ENCODE measurements at regions not wholly inside any gene's neighbourhood (a gene's known extent, or its start where the extent isn't known, plus 50 kb on each side); places are given as distances from the start of the nearest gene placed in this dataset.
A peak's percentile ranks its signal among the peaks of the same experiment; 100 is the strongest.

- Histone ChIP-seq H3K9ac (ENCODE audit: insufficient read depth, low read length) (no peak overlapping the region), H3K36me3 (ENCODE audit: control insufficient read depth, insufficient read depth, low read length) (no peaks in the 10 kb centered on the region), H3K4me1 (ENCODE audit: control insufficient read depth, extremely low read depth, insufficient read depth, low read length) (no peaks in the 10 kb centered on the region), H3K79me2 (ENCODE audit: control insufficient read depth, insufficient read depth, low read length) (no peaks in the 10 kb centered on the region), H3K4me2 (ENCODE audit: extremely low read depth, insufficient read depth, low read length) (no peak overlapping the region), H3K27me3 (ENCODE audit: control insufficient read depth, insufficient read depth, low read length) (peaks cover 3% of the 10 kb centered on the region), H2AFZ (ENCODE audit: low read length) (no peak overlapping the region), H3K27ac (ENCODE audit: insufficient read depth, low read length) (no peak overlapping the region), H4K20me1 (ENCODE audit: control insufficient read depth, extremely low read depth, insufficient read depth, low read length) (no peaks in the 10 kb centered on the region), H3K9me3 (ENCODE audit: control insufficient read depth, insufficient read depth, low read depth, low read length) (no peaks in the 10 kb centered on the region), H3K4me3 (replicated peaks in 1 of 4; ENCODE audit: control extremely low read depth in 1 of 4, insufficient read depth in 1 of 4, low read depth in 3 of 4, low read length in 4 of 4) (no peak overlapping the region)
- TF ChIP-seq EZH2 (IDR thresholded peaks at IDR 0.05; ENCODE audit: low read length, missing control alignments) = no peak
- TF ChIP-seq CTCF (conservative IDR thresholded peaks at IDR 0.05 in 1 of 2, IDR thresholded peaks at IDR 0.05 in 1 of 2; ENCODE audit: low read depth in 1 of 2, low read length in 2 of 2) = no peak
- peak in 1 of 2 donors; percentile 62 for DNase-seq (ENCODE audit: low read depth in 2 of 2)
Measured at GRCh38 chr12:3336606-3337311, 154.2 kb upstream of the PRMT8 start.

GRCh38 chr12:3337944-3338343, 153.1 kb upstream of the PRMT8 start:
- TF ChIP-seq CTCF (conservative IDR thresholded peaks at IDR 0.05 in 1 of 2, IDR thresholded peaks at IDR 0.05 in 1 of 2; ENCODE audit: low read depth in 1 of 2, low read length in 2 of 2) (no peak), EZH2 (IDR thresholded peaks at IDR 0.05; ENCODE audit: low read length, missing control alignments) (no peak)
- Histone ChIP-seq H3K9me3 (ENCODE audit: control insufficient read depth, insufficient read depth, low read depth, low read length) (no peaks in the 10 kb centered on the region), H2AFZ (ENCODE audit: low read length) (no peak overlapping the region), H3K27me3 (ENCODE audit: control insufficient read depth, insufficient read depth, low read length) (peaks cover 6% of the 10 kb centered on the region), H3K4me3 (replicated peaks in 1 of 4; ENCODE audit: control extremely low read depth in 1 of 4, insufficient read depth in 1 of 4, low read depth in 3 of 4, low read length in 4 of 4) (no peak overlapping the region), H3K27ac (ENCODE audit: insufficient read depth, low read length) (no peak overlapping the region), H4K20me1 (ENCODE audit: control insufficient read depth, extremely low read depth, insufficient read depth, low read length) (no peaks in the 10 kb centered on the region), H3K36me3 (ENCODE audit: control insufficient read depth, insufficient read depth, low read length) (no peaks in the 10 kb centered on the region), H3K9ac (ENCODE audit: insufficient read depth, low read length) (no peak overlapping the region), H3K79me2 (ENCODE audit: control insufficient read depth, insufficient read depth, low read length) (no peaks in the 10 kb centered on the region), H3K4me2 (ENCODE audit: extremely low read depth, insufficient read depth, low read length) (no peak overlapping the region), H3K4me1 (ENCODE audit: control insufficient read depth, extremely low read depth, insufficient read depth, low read length) (no peaks in the 10 kb centered on the region)
- DNase-seq (ENCODE audit: low read depth in 2 of 2) = no peak

GRCh38 chr12:3339221-3339620, 151.8 kb upstream of the PRMT8 start:
- H3K9me3 ChIP-seq (ENCODE audit: control insufficient read depth, insufficient read depth, low read depth, low read length) = no peaks in the 10 kb centered on the region
- H3K27me3 ChIP-seq (ENCODE audit: control insufficient read depth, insufficient read depth, low read length) = peaks cover 6% of the 10 kb centered on the region
- no peak overlapping the region for H2AFZ ChIP-seq (ENCODE audit: low read length)
- DNase-seq (ENCODE audit: low read depth in 2 of 2) = no peak
- no peaks in the 10 kb centered on the region for H3K4me1 ChIP-seq (ENCODE audit: control insufficient read depth, extremely low read depth, insufficient read depth, low read length)
- TF ChIP-seq CTCF (conservative IDR thresholded peaks at IDR 0.05 in 1 of 2, IDR thresholded peaks at IDR 0.05 in 1 of 2; ENCODE audit: low read depth in 1 of 2, low read length in 2 of 2) = no peak
- TF ChIP-seq EZH2 (IDR thresholded peaks at IDR 0.05; ENCODE audit: low read length, missing control alignments) = no peak
- no peak overlapping the region for H3K9ac ChIP-seq (ENCODE audit: insufficient read depth, low read length)
- no peaks in the 10 kb centered on the region for H3K36me3 ChIP-seq (ENCODE audit: control insufficient read depth, insufficient read depth, low read length)
- H3K79me2 ChIP-seq (ENCODE audit: control insufficient read depth, insufficient read depth, low read length) = no peaks in the 10 kb centered on the region
- no peak overlapping the region for H3K4me2 ChIP-seq (ENCODE audit: extremely low read depth, insufficient read depth, low read length)
- H4K20me1 ChIP-seq (ENCODE audit: control insufficient read depth, extremely low read depth, insufficient read depth, low read length) = no peaks in the 10 kb centered on the region
- H3K27ac ChIP-seq (ENCODE audit: insufficient read depth, low read length) = no peak overlapping the region
- H3K4me3 ChIP-seq (replicated peaks in 1 of 4; ENCODE audit: control extremely low read depth in 1 of 4, insufficient read depth in 1 of 4, low read depth in 3 of 4, low read length in 4 of 4) = no peak overlapping the region

All from fibroblast of lung (primary cell).